GM13977 (cell line): ENCODE measurements at regions not wholly inside any gene's neighbourhood (a gene's known extent, or its start where the extent isn't known, plus 50 kb on each side); places are given as distances from the start of the nearest gene placed in this dataset.

Experiments
- DNase-seq: peaks from one replicate; pipeline ENCODE4 v3.0.0; 2012; ENCODE audit warnings: low spot score
- CTCF ChIP-seq: IDR thresholded peaks from 2 replicates; pipeline ENCODE4 v1.5.1; 2012; ENCODE audit warnings: mild to moderate bottlenecking, control low read depth; ENCODE audit not compliant: insufficient read depth; ENCODE audit errors: extremely low read depth, missing control alignments
- in situ Hi-C: fragments of 300-500 bp; cut with MboI; formaldehyde crosslinking; loops from one replicate; pipeline ENCODE4 v1.12.0; 2022; ENCODE audit warnings: low sequenced_read_pairs, low pct_unique_long_range_greater_than_20kb, mixed read lengths, inconsistent platforms; ENCODE audit not compliant: unreplicated experiment

DNA sequence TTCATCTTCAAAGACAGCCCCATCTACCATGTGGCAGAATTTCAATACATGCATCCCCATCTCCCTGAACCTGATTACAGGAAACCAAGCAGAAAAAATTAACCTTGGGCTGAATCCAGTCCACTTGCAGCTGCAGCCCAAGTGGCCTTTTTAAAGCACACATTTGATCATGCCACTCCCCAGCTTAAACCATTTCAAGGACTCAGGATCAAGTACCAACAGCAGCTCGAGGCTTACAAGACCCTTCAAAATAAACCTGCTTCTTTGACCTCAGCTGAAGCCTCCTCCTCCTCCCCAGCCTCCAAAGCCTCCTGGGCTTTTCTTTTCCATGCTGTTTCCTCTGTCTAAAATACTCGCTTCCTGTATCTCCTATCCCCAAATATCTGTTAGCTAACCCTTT lies 50.7 kb upstream of the KIT start:
- in situ Hi-C loops = no loop called here

DNA sequence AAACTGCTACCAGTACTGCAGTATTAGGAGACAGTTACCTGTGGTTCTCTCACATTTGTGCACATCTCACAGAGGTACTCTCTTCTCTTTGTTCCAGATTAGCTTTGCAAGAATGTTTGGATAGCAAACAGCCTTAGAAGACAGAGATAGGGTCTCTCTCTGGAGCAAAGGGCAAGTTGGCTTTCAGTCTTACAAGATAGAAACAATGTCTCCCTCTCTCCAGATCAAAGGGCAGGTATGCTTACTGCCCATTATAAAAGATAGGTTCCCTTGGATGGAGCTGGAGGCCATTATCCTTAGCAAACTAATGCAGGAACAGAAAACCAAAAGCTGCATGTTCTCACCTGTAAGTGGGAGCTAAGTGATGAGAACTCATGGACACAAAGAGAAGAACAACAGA lies 50.2 kb upstream of the KIT start:
- in situ Hi-C loops = no loop called here
- no peak for DNase-seq

More for the DNA sequence above, 50.7 kb upstream of the KIT start:
- DNase-seq = no peak
- TF ChIP-seq CTCF = no peak

More for the DNA sequence above, 50.2 kb upstream of the KIT start:
- no peak for TF ChIP-seq CTCF
